ENCODE measurements at regions not wholly inside any gene's neighbourhood (a gene's known extent, or its start where the extent isn't known, plus 50 kb on each side); places are given as distances from the start of the nearest gene placed in this dataset.
"Not testable (repeated sequence)": the region's sequence is repeated elsewhere in the genome, so short reads cannot be mapped to it uniquely, and the experiment has no call there.

DNA sequence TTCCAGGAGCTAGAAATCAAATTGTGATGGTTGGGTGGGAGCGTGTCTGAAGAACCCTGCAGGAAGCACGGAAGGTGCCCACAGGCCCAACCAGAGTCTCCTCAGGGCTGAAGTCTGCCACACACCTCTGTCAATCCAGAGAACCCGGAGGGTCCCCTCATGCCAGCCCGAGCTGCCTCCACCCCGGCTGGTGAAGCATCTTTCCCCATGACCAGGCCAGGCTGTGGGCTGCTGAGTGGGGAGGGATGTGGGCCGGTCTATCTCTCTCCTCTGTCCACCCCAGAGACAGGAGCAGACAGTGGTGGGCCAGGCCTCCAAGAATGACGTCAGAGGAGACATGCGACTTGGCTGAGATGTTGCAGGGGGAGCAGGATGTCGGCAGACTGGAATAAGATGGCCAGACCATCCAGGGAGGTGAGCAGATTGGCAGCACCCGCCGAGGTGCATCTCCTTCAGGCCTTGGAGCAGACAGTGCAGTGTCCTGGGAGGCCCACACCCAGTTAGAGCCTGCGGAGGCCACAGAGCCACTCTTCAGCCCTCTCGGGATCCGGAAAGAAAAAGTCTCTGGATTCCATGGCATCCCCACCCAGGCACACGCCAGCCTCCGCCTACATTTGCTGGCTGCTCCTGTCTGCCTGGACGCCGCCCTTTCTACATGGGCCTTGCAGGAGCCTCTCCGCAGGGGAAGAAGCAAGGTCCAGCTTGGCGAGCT, 1524.9 kb downstream of the BRD1 start:
- TF ChIP-seq, protein P1, sequence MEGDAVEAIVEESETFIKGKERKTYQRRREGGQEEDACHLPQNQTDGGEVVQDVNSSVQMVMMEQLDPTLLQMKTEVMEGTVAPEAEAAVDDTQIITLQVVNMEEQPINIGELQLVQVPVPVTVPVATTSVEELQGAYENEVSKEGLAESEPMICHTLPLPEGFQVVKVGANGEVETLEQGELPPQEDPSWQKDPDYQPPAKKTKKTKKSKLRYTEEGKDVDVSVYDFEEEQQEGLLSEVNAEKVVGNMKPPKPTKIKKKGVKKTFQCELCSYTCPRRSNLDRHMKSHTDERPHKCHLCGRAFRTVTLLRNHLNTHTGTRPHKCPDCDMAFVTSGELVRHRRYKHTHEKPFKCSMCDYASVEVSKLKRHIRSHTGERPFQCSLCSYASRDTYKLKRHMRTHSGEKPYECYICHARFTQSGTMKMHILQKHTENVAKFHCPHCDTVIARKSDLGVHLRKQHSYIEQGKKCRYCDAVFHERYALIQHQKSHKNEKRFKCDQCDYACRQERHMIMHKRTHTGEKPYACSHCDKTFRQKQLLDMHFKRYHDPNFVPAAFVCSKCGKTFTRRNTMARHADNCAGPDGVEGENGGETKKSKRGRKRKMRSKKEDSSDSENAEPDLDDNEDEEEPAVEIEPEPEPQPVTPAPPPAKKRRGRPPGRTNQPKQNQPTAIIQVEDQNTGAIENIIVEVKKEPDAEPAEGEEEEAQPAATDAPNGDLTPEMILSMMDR (IDR thresholded peaks at IDR 0.05; ENCODE audit: low read depth, low read length, missing control alignments), result no peak
- no peak for DNase-seq (ENCODE audit: low read depth)
- H3K4me3 ChIP-seq (ENCODE audit: low read depth, low read length), result no peak overlapping the region

DNA sequence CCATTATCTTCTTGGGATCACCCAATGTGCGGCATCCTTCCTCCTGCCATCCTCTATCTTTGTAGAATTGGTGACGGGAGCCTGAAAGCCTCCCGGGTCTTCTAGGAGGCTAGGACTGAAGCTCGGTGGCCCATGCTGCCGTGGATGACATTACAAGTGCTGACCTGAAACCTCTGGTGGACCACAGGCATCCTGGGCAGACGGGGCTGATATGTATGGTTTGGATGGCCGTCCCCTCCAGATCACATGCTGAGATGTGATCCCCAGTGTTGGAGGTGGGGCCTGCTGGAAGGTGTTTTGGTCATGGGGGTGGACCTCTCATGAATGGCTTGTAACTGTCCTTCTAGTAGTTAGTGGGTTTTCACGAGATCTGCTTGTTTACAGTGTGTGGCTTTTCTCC, 1525.8 kb downstream of the BRD1 start:
- TF ChIP-seq, protein P1 (IDR thresholded peaks at IDR 0.05; ENCODE audit: low read depth, low read length, missing control alignments), result no peak
- no peak for DNase-seq (ENCODE audit: low read depth)
- H3K4me3 ChIP-seq (ENCODE audit: low read depth, low read length), result no peak overlapping the region

DNA sequence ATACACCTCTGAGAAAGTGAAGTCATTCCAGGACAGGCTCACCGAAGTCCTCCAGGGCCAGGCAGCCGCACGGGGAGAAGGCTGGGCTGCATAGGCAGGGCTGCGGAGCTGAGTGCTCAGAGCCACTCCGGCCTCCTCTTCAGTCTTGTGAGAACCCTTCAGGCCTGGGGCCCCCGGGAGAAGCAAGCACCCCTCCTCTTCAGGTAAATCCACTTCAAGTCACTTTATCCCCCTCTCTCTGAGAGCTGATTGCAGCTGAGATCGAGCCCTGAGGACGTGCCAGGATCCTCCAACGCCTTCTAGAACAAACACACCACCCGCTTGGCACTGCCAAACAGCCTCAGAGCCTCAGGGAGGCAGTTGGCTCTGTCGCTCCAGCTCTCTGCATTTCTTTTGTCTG, 1526.3 kb downstream of the BRD1 start:
- H3K4me3 ChIP-seq (ENCODE audit: low read depth, low read length), result no peak overlapping the region
- no peak for DNase-seq (ENCODE audit: low read depth)
- TF ChIP-seq, protein P1 (IDR thresholded peaks at IDR 0.05; ENCODE audit: low read depth, low read length, missing control alignments), result no peak

DNA sequence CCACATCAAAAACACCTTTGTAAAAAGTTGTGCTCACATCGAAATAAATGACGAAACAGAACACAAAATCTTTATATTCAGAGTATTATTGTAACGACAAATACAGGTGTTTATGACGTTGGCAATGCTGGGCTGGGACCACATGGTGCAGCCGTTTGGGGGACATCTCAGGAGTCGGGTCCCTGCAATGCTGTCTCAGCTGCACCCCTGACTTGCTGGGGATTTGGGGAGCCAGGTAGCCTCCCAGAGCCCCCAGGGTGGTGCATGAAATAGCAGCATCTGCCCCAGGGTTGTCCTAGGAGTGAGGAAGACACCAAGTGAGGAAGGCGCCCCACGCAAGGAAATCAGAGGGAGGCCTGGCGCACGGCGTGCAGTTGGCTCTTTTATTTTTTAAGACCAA, 1526.8 kb downstream of the BRD1 start:
- H3K4me3 ChIP-seq (ENCODE audit: low read depth, low read length), result no peak overlapping the region
- TF ChIP-seq, protein P1 (IDR thresholded peaks at IDR 0.05; ENCODE audit: low read depth, low read length, missing control alignments), result no peak
- no peak for DNase-seq (ENCODE audit: low read depth)

DNA sequence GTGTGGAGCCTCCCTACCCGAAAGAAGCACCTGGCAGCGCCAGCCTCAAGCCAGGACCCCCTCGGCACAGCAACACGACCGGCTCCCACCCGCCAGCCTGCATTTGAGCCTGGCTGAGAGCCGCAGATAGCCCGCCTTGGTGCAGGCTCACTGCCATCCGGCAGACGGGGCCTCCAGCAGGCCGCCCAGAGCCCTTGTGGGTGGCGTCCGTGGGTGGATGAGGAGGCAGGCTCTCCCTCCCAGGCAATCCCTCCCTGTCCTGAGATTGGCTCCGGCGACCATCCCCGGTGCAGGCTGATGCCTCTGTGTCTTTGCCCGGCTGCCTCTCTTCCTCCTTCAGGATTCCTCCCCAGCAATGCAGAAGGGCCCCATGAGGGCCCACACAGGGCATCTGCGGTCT, 1527.9 kb downstream of the BRD1 start:
- TF ChIP-seq, protein P1 (IDR thresholded peaks at IDR 0.05; ENCODE audit: low read depth, low read length, missing control alignments), result no peak
- no peak for DNase-seq (ENCODE audit: low read depth)

DNA sequence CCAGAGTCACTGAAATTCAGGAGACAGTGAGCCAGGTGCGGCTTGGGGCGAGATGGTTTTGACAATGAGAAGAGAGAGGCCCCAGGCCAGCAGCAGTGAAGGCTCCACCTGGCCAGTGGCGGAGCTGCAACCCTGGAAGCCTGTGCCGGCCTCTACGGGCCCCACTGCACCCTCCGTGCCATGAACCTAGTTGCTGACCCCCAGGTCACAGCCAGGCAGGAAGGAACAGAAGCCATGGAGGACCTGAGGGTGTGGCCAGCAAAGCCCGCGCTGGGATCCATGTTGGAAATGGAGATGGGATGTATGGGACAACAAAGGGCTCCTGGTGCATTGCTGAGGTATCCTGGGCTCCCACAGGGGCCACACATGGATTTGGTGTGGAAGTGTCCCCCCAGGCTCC, 1528.5 kb downstream of the BRD1 start:
- TF ChIP-seq, protein P1 (IDR thresholded peaks at IDR 0.05; ENCODE audit: low read depth, low read length, missing control alignments), result no peak
- DNase-seq (ENCODE audit: low read depth), result no peak
- H3K4me3 ChIP-seq (ENCODE audit: low read depth, low read length), result no peak overlapping the region

More for the DNA sequence above, 1527.9 kb downstream of the BRD1 start:
- H3K4me3 ChIP-seq (ENCODE audit: low read depth, low read length), result no peak overlapping the region

DNA sequence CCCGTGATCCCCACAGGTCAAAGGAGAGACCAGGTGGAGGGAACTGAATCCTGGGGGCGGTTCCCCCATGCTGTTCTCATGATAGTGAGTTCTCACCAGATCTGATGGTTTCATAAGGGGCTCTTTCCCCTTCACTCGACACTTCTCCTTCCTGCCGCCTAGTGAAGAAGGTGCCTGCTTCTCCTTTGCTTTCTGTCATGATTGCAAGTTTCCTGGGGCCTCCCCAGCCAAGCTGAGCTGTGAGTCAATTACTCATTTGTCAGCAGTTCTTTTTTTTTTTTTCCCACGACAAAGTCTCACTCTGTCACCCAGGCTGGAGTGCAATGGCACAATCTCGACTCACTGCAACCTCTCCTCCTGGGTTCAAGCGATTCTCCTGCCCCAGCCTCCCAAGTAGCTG, 1530.4 kb downstream of the BRD1 start:
- DNase-seq (ENCODE audit: low read depth), result no peak
- no peak overlapping the region for H3K4me3 ChIP-seq (ENCODE audit: low read depth, low read length)
- TF ChIP-seq, protein P1 (IDR thresholded peaks at IDR 0.05; ENCODE audit: low read depth, low read length, missing control alignments), result no peak

DNA sequence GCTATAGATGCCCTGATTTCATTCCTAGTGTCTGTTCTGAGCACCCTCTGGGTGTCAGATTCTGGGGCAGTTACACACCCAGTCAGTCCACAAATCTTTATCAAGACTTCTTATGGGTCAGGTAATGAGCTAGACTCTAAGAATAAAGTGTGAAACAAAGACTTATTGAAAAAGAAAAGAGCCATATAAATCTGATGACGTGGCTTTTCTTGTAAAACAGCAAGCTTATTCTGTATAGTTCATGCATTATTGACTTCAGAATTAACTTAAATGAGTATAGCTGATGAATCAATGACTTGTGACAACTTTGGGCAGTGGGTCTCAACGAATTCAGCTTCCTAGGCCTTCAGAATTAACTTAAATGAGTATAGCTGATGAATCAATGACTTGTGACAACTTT, 1527.5 kb downstream of the TBC1D22A start:
- not testable (repeated sequence) for H3K4me3 ChIP-seq (ENCODE audit: low read depth, low read length); DNase-seq (ENCODE audit: low read depth)
